ENCODE measurements at regions not wholly inside any gene's neighbourhood (a gene's known extent, or its start where the extent isn't known, plus 50 kb on each side); places are given as distances from the start of the nearest gene placed in this dataset.

DNA sequence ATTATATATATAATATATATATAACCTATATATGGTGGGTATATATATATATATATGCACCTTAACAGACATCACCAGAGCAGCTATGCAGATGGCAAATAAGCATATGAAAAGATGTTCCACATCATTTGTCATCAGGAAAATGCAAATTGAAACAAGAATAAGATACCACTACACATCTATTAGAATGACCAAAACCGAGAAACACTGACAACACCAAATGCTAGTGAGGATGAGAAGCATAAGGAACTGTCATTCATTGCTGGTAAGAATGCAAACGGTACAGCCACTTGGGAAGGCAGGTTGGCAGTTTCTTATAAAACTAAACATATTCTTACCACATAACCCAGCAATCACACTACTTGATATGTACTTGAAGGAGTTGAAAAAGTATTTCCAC is 219.8 kb upstream of the PRMT6 start:
- H3K27ac Mint-ChIP-seq, result no peak overlapping the region
- H3K27ac ChIP-seq (ENCODE audit: low read length in 2 of 2), result no peak overlapping the region
- intact Hi-C loops (cut with micrococcal nuclease), result no loop called here
- TF ChIP-seq, protein P1, sequence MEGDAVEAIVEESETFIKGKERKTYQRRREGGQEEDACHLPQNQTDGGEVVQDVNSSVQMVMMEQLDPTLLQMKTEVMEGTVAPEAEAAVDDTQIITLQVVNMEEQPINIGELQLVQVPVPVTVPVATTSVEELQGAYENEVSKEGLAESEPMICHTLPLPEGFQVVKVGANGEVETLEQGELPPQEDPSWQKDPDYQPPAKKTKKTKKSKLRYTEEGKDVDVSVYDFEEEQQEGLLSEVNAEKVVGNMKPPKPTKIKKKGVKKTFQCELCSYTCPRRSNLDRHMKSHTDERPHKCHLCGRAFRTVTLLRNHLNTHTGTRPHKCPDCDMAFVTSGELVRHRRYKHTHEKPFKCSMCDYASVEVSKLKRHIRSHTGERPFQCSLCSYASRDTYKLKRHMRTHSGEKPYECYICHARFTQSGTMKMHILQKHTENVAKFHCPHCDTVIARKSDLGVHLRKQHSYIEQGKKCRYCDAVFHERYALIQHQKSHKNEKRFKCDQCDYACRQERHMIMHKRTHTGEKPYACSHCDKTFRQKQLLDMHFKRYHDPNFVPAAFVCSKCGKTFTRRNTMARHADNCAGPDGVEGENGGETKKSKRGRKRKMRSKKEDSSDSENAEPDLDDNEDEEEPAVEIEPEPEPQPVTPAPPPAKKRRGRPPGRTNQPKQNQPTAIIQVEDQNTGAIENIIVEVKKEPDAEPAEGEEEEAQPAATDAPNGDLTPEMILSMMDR (IDR thresholded peaks at IDR 0.05), result no peak
- no peak for TF ChIP-seq EZH2 (IDR thresholded peaks at IDR 0.05; ENCODE audit: borderline replicate concordance, insufficient read depth, low read depth, low read length, poor library complexity, severe bottlenecking)
- H3K9me3 ChIP-seq (ENCODE audit: control extremely low read depth in 1 of 3, control insufficient read depth in 2 of 3, insufficient read depth in 1 of 3, low read length in 2 of 3), result no peaks in the 10 kb centered on the region
- POLR2A ChIA-PET, result no interaction called here
- WGBS (ENCODE audit: insufficient coverage), result no CpG with 5 or more reads among the region's 2 CpGs
- no peaks in the 10 kb centered on the region for H4K20me1 ChIP-seq (ENCODE audit: control insufficient read depth, insufficient read depth, low read length, poor library complexity, severe bottlenecking)
- CTCF ChIA-PET, result no interaction called here
- no peaks in the 10 kb centered on the region for H3K4me1 ChIP-seq (ENCODE audit: control insufficient read depth in 2 of 2, insufficient read depth in 2 of 2, low read length in 2 of 2)
- H3K4me3 ChIP-seq (ENCODE audit: control extremely low read depth in 1 of 5, extremely low read depth in 1 of 5, insufficient read depth in 1 of 5, low read depth in 2 of 5, low read length in 4 of 5), result no peak overlapping the region
- no peak overlapping the region for H3K9ac ChIP-seq (ENCODE audit: low read length)
- no peak overlapping the region for H2AFZ ChIP-seq (ENCODE audit: insufficient read depth, low read depth, low read length, poor library complexity, severe bottlenecking)
- H3K79me2 ChIP-seq (ENCODE audit: control insufficient read depth, insufficient read depth, low read length), result no peaks in the 10 kb centered on the region
- H3K27me3 Mint-ChIP-seq, result no peaks in the 10 kb centered on the region
- H3K4me1 Mint-ChIP-seq, result no peaks in the 10 kb centered on the region
- no peaks in the 10 kb centered on the region for H3K9me3 Mint-ChIP-seq (ENCODE audit: insufficient read depth)
- H3K4me3 Mint-ChIP-seq, result no peak overlapping the region
- DNase-seq (no peak), ATAC-seq (ENCODE audit: low read depth) (no peak)
- H3K36me3 ChIP-seq (replicated peaks in 1 of 2; ENCODE audit: control extremely low read depth in 1 of 2, control insufficient read depth in 1 of 2, extremely low read depth in 1 of 2, insufficient read depth in 2 of 2, low read length in 1 of 2), result no peaks in the 10 kb centered on the region
- no peak overlapping the region for H3K4me2 ChIP-seq (replicated peaks; ENCODE audit: low read depth, low read length, poor library complexity, severe bottlenecking)
- no peaks in the 10 kb centered on the region for H3K27me3 ChIP-seq (replicated peaks in 1 of 4; ENCODE audit: control extremely low read depth in 1 of 4, control insufficient read depth in 3 of 4, insufficient read depth in 4 of 4, low read length in 3 of 4)

DNA sequence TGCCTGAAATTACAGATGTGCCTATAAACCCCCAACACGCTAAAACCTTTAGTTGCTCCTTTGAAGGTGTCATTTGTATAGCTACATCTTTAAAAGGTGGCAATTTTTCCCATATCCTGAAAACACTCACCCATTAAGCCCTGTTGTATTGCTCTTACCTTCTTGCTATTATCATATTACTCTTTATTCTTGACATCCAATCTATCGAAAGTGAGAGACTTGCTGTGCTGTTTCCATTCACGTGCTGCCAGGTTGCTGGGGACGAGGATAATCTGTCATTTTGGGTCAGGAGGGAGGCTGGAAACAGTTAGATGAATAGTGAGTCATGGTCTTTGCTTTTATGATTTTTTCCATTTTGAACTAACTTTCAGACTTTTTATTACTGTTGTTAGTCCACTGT is 213.0 kb upstream of the PRMT6 start:
- Mint-ChIP-seq H3K9me3 (ENCODE audit: insufficient read depth) (no peaks in the 10 kb centered on the region), H3K4me3 (no peak overlapping the region), H3K27ac (no peak overlapping the region), H3K27me3 (no peaks in the 10 kb centered on the region), H3K4me1 (no peaks in the 10 kb centered on the region)
- Histone ChIP-seq H3K27me3 (replicated peaks in 1 of 4; ENCODE audit: control extremely low read depth in 1 of 4, control insufficient read depth in 3 of 4, insufficient read depth in 4 of 4, low read length in 3 of 4) (no peaks in the 10 kb centered on the region), H3K36me3 (replicated peaks in 1 of 2; ENCODE audit: control extremely low read depth in 1 of 2, control insufficient read depth in 1 of 2, extremely low read depth in 1 of 2, insufficient read depth in 2 of 2, low read length in 1 of 2) (no peaks in the 10 kb centered on the region), H3K79me2 (ENCODE audit: control insufficient read depth, insufficient read depth, low read length) (no peaks in the 10 kb centered on the region), H3K27ac (ENCODE audit: low read length in 2 of 2) (no peak overlapping the region), H3K4me1 (ENCODE audit: control insufficient read depth in 2 of 2, insufficient read depth in 2 of 2, low read length in 2 of 2) (no peaks in the 10 kb centered on the region), H3K4me2 (replicated peaks; ENCODE audit: low read depth, low read length, poor library complexity, severe bottlenecking) (no peak overlapping the region), H2AFZ (ENCODE audit: insufficient read depth, low read depth, low read length, poor library complexity, severe bottlenecking) (no peak overlapping the region), H3K9me3 (ENCODE audit: control extremely low read depth in 1 of 3, control insufficient read depth in 2 of 3, insufficient read depth in 1 of 3, low read length in 2 of 3) (peaks cover 0 to 3% (median 0%) of the 10 kb centered on the region in 3 donors), H3K9ac (ENCODE audit: low read length) (no peak overlapping the region), H3K4me3 (ENCODE audit: control extremely low read depth in 1 of 5, extremely low read depth in 1 of 5, insufficient read depth in 1 of 5, low read depth in 2 of 5, low read length in 4 of 5) (no peak overlapping the region), H4K20me1 (ENCODE audit: control insufficient read depth, insufficient read depth, low read length, poor library complexity, severe bottlenecking) (no peaks in the 10 kb centered on the region)
- no peak for TF ChIP-seq EZH2 (IDR thresholded peaks at IDR 0.05; ENCODE audit: borderline replicate concordance, insufficient read depth, low read depth, low read length, poor library complexity, severe bottlenecking)
- POLR2A ChIA-PET, result no interaction called here
- CTCF ChIA-PET, result no interaction called here
- intact Hi-C loops (cut with micrococcal nuclease), result no loop called here
- 100% methylated on average over 1 of the region's 4 CpGs for WGBS (ENCODE audit: insufficient coverage)
- DNase-seq (no peak), ATAC-seq (ENCODE audit: low read depth) (no peak)
